ENCODE measurements at regions not wholly inside any gene's neighbourhood (a gene's known extent, or its start where the extent isn't known, plus 50 kb on each side); places are given as distances from the start of the nearest gene placed in this dataset.
"Not testable (repeated sequence)": the region's sequence is repeated elsewhere in the genome, so short reads cannot be mapped to it uniquely, and the experiment has no call there.

- TF ChIP-seq, protein P1, sequence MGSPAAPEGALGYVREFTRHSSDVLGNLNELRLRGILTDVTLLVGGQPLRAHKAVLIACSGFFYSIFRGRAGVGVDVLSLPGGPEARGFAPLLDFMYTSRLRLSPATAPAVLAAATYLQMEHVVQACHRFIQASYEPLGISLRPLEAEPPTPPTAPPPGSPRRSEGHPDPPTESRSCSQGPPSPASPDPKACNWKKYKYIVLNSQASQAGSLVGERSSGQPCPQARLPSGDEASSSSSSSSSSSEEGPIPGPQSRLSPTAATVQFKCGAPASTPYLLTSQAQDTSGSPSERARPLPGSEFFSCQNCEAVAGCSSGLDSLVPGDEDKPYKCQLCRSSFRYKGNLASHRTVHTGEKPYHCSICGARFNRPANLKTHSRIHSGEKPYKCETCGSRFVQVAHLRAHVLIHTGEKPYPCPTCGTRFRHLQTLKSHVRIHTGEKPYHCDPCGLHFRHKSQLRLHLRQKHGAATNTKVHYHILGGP (tag by site-specific recombination; IDR thresholded peaks at IDR 0.05) = no peak
- TF ChIP-seq, protein P2, sequence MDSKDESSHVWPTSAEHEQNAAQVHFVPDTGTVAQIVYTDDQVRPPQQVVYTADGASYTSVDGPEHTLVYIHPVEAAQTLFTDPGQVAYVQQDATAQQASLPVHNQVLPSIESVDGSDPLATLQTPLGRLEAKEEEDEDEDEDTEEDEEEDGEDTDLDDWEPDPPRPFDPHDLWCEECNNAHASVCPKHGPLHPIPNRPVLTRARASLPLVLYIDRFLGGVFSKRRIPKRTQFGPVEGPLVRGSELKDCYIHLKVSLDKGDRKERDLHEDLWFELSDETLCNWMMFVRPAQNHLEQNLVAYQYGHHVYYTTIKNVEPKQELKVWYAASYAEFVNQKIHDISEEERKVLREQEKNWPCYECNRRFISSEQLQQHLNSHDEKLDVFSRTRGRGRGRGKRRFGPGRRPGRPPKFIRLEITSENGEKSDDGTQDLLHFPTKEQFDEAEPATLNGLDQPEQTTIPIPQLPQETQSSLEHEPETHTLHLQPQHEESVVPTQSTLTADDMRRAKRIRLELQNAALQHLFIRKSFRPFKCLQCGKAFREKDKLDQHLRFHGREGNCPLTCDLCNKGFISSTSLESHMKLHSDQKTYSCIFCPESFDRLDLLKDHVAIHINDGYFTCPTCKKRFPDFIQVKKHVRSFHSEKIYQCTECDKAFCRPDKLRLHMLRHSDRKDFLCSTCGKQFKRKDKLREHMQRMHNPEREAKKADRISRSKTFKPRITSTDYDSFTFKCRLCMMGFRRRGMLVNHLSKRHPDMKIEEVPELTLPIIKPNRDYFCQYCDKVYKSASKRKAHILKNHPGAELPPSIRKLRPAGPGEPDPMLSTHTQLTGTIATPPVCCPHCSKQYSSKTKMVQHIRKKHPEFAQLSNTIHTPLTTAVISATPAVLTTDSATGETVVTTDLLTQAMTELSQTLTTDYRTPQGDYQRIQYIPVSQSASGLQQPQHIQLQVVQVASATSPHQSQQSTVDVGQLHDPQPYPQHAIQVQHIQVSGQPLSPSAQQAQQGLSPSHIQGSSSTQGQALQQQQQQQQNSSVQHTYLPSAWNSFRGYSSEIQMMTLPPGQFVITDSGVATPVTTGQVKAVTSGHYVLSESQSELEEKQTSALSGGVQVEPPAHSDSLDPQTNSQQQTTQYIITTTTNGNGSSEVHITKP (tag by site-specific recombination; IDR thresholded peaks at IDR 0.05) = no peak
- no peak for TF ChIP-seq ZNF76 (tag by site-specific recombination; IDR thresholded peaks at IDR 0.05; ENCODE audit: borderline replicate concordance, low read depth)
- no peak for TF ChIP-seq ZBTB26 (tag by site-specific recombination; optimal IDR thresholded peaks at IDR 0.05)
- no peak for TF ChIP-seq ZNF174 (tag by site-specific recombination; IDR thresholded peaks at IDR 0.05)
- no peak for TF ChIP-seq ZNF707 (tag by site-specific recombination; IDR thresholded peaks at IDR 0.05)
- no peak for TF ChIP-seq ZFP37 (tag by site-specific recombination; IDR thresholded peaks at IDR 0.05)
- no peak for TF ChIP-seq ZNF561 (tag by site-specific recombination; IDR thresholded peaks at IDR 0.05; ENCODE audit: borderline replicate concordance)
Measured at GRCh38 chr2:194672994-194673393, 984.0 kb upstream of the SLC39A10 start (continued).

GRCh38 chr2:194661431-194661830 lies 995.6 kb upstream of the SLC39A10 start:
- TF ChIP-seq ZNF362 (tag by site-specific recombination; IDR thresholded peaks at IDR 0.05) (no peak), ZFHX2 (tag by site-specific recombination; conservative IDR thresholded peaks at IDR 0.05) (no peak), ZNF292 (tag by site-specific recombination; IDR thresholded peaks at IDR 0.05; ENCODE audit: borderline replicate concordance, low read depth) (no peak), GFI1B (tag by site-specific recombination; IDR thresholded peaks at IDR 0.05) (no peak), HOXA7 (CRISPR knock-in tag; IDR thresholded peaks at IDR 0.05; ENCODE audit: borderline replicate concordance) (no peak), ZNF239 (tag by site-specific recombination; IDR thresholded peaks at IDR 0.05) (no peak), HIC1 (tag by site-specific recombination; IDR thresholded peaks at IDR 0.05) (no peak), ZNF623 (tag by site-specific recombination; IDR thresholded peaks at IDR 0.05) (no peak), ZNF701 (tag by site-specific recombination; IDR thresholded peaks at IDR 0.05) (no peak), ZNF571 (tag by site-specific recombination; IDR thresholded peaks at IDR 0.05) (no peak), ZNF837 (tag by site-specific recombination; IDR thresholded peaks at IDR 0.05) (no peak), ZNF747 (tag by site-specific recombination; IDR thresholded peaks at IDR 0.05) (no peak), KLF8 (tag by site-specific recombination; IDR thresholded peaks at IDR 0.05) (no peak), ZNF433 (tag by site-specific recombination; IDR thresholded peaks at IDR 0.05; ENCODE audit: low read depth) (no peak)
- TF ChIP-seq, protein P3, sequence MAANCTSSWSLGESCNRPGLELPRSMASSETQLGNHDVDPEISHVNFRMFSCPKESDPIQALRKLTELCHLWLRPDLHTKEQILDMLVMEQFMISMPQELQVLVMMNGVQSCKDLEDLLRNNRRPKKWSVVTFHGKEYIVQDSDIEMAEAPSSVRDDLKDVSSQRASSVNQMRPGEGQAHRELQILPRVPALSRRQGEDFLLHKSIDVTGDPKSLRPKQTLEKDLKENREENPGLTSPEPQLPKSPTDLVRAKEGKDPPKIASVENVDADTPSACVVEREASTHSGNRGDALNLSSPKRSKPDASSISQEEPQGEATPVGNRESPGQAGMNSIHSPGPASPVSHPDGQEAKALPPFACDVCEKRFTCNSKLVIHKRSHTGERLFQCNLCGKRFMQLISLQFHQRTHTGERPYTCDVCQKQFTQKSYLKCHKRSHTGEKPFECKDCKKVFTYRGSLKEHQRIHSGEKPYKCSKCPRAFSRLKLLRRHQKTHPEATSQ (tag by site-specific recombination; IDR thresholded peaks at IDR 0.05) = no peak
- Histone ChIP-seq H3K4me1 (ENCODE audit: control insufficient read depth, insufficient read depth, low read length) (no peaks in the 10 kb centered on the region), H3K4me3 (ENCODE audit: low read depth, low read length) (no peak overlapping the region), H3K9me3 (ENCODE audit: control insufficient read depth, insufficient read depth, low read depth, low read length) (no peaks in the 10 kb centered on the region), H3K27ac (ENCODE audit: extremely low read depth, low read depth, low read length) (no peak overlapping the region), H3K36me3 (ENCODE audit: control insufficient read depth in 2 of 2, insufficient read depth in 1 of 2, low read length in 2 of 2) (no peaks in the 10 kb centered on the region)
- ChIA-PET POLR2A (no interaction called here), CTCF (no interaction called here)

DNA sequence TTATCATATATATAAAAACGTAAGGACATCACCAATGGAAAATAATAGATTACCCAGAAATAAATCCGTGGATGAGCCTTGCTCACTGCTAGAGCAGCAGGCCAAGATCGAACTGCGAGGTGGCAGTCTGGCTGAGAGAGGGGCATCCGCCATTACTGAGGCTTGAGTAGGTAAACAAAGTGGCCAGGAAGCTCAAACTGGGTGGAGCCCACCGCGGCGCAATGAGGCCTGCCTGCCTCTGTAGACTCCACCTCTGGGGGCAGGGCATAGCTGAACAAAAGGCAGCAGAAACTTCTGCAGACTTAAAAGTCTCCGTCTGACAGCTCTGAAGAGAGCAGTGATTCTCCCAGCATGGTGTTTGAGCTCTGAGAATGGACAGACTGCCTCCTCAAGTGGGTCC lies 1018.0 kb upstream of the SLC39A10 start:
- H3K9me3 ChIP-seq (ENCODE audit: control insufficient read depth, insufficient read depth, low read depth, low read length); H3K4me3 ChIP-seq (ENCODE audit: low read depth, low read length); H3K27ac ChIP-seq (ENCODE audit: extremely low read depth, low read depth, low read length); POLR2A ChIA-PET; H3K36me3 ChIP-seq (ENCODE audit: control insufficient read depth in 2 of 2, insufficient read depth in 1 of 2, low read length in 2 of 2); H3K4me1 ChIP-seq (ENCODE audit: control insufficient read depth, insufficient read depth, low read length); CTCF ChIA-PET: not testable (repeated sequence)
